PC-3 (cell line): ENCODE measurements at regions not wholly inside any gene's neighbourhood (a gene's known extent, or its start where the extent isn't known, plus 50 kb on each side); places are given as distances from the start of the nearest gene placed in this dataset.

ENCODE experiments used
- ATAC-seq: fragments of 200-7000 bp; cut with Tn5 transposase; 2 replicates; pipeline ENCODE4 v1.9.1; 2020; ENCODE audit warnings: mild to moderate bottlenecking, moderate library complexity
- BruUV-seq: library from RNA; stranded (reverse); fragments of 400-500 nt; replicated peaks from 2 replicates; lab custom pipeline; 2021; lab: Mats Ljungman, UMichigan
- CTCF ChIA-PET: fragments of 300-600 bp; sonication (Branson Sonifier 250); formaldehyde crosslinking; loops from one replicate; lab custom pipeline; 2022; ENCODE audit warnings: antibody characterized with exemption; lab: Charles Lee
- POLR2A ChIA-PET: fragments of 300-600 bp; sonication (Branson Sonifier 250); formaldehyde crosslinking; loops from one replicate; lab custom pipeline; 2022; ENCODE audit warnings: antibody characterized with exemption; ENCODE audit not compliant: unreplicated experiment; lab: Charles Lee
- DNase-seq: peaks from one replicate; pipeline ENCODE4 v3.0.0-alpha.2; 2015
- H2AFZ ChIP-seq: fragments of 300-600 bp; sonication (generic); 2 replicates; pipeline ENCODE4 v1.6.0; 2016; ENCODE audit warnings: antibody characterized with exemption, low read length
- H3F3A ChIP-seq: fragments of 300-600 bp; sonication (generic); one replicate; pipeline ENCODE4 v1.6.0; 2017; ENCODE audit warnings: antibody characterized with exemption, low read length, control low read depth, mild to moderate bottlenecking; ENCODE audit not compliant: unreplicated experiment
- H3K27ac ChIP-seq: fragments of 300-600 bp; sonication (generic); 2 replicates; pipeline ENCODE4 v1.5.1; 2016; ENCODE audit warnings: mild to moderate bottlenecking, low read length
- H3K27me3 ChIP-seq: fragments of 300-600 bp; sonication (generic); 2 replicates; pipeline ENCODE4 v1.6.1; 2016; ENCODE audit warnings: low read length, mixed read lengths
- H3K36me3 ChIP-seq: fragments of 300-600 bp; sonication (generic); 2 replicates; pipeline ENCODE4 v1.6.1; 2016; ENCODE audit warnings: low read depth, mixed run types, low read length, mixed read lengths
- H3K4me1 ChIP-seq: fragments of 300-600 bp; sonication (generic); 2 replicates; pipeline ENCODE4 v1.5.1; 2016; ENCODE audit warnings: low read length; ENCODE audit not compliant: insufficient read depth
- H3K4me2 ChIP-seq: fragments of 300-600 bp; sonication (generic); 2 replicates; pipeline ENCODE4 v1.6.0; 2016; ENCODE audit warnings: low read length
- H3K4me3 ChIP-seq: fragments of 300-600 bp; sonication (generic); 2 replicates; pipeline ENCODE4 v1.5.1; 2016; ENCODE audit warnings: mild to moderate bottlenecking, low read length, mixed read lengths
- H3K79me2 ChIP-seq: fragments of 300-600 bp; sonication (generic); 2 replicates; pipeline ENCODE4 v1.6.1; 2017; ENCODE audit warnings: low read length, mixed read lengths
- H3K9ac ChIP-seq: fragments of 300-600 bp; sonication (generic); 2 replicates; pipeline ENCODE4 v1.6.0; 2016; ENCODE audit warnings: mild to moderate bottlenecking, low read length
- H3K9me2 ChIP-seq: fragments of 300-600 bp; sonication (generic); replicated peaks from 2 replicates; pipeline ENCODE4 v1.6.1; 2016; ENCODE audit warnings: mixed run types, low read length, mixed read lengths
- H3K9me3 ChIP-seq: fragments of 300-600 bp; sonication (generic); 2 replicates; pipeline ENCODE4 v1.6.1; 2016; ENCODE audit warnings: low read length, mixed read lengths
- H4K20me1 ChIP-seq: fragments of 300-600 bp; sonication (generic); 2 replicates; pipeline ENCODE4 v1.6.1; 2016; ENCODE audit warnings: low read length, mixed read lengths
- CTCF ChIP-seq: fragments of 300-600 bp; sonication (generic); conservative IDR thresholded peaks from 2 replicates; pipeline ENCODE4 v1.5.1; 2017; ENCODE audit warnings: antibody characterized with exemption, low read depth, mild to moderate bottlenecking, low read length
- EZH2 ChIP-seq: fragments of 300-600 bp; sonication (generic); IDR thresholded peaks from one replicate; pipeline ENCODE4 v1.6.1; 2017; ENCODE audit warnings: antibody characterized with exemption, mild to moderate bottlenecking, low read length; ENCODE audit not compliant: unreplicated experiment
- EZH2phosphoT487 ChIP-seq: fragments of 300-600 bp; sonication (generic); IDR thresholded peaks from 2 replicates; pipeline ENCODE4 v1.6.1; 2018; ENCODE audit warnings: mild to moderate bottlenecking, antibody characterized with exemption, low read length, borderline replicate concordance
- intact Hi-C: fragments of 100-400 bp; cut with micrococcal nuclease; formaldehyde crosslinking; loops from 2 replicates; pipeline ENCODE4 v1.9.0; 2023

DNA sequence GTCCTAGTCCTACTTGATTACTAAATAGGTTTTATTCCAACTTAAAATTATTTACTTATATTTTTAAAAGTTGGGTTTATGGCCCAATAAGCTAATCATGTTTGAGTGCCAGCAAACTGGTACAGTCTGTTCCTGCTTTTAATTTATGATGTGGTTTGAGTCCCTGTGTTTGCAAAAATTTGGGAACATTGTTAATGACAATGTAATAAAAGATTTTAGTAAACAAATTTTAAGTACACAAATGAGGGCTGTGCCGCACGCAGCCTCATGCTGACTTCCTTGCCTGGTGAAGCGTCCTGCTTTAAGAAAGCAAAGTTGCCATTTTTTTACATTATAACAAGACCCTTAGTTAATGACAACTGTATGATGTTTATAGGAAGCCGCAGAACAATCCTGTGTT lies 96.8 kb upstream of the MAP1B start:
- Histone ChIP-seq H3K4me2 (no peak overlapping the region), H3K79me2 (no peaks in the 10 kb centered on the region), H3K9me3 (no peaks in the 10 kb centered on the region), H2AFZ (no peak overlapping the region), H3K4me3 (no peak overlapping the region), H3F3A (no peaks in the 10 kb centered on the region), H3K27ac (no peak overlapping the region), H4K20me1 (no peaks in the 10 kb centered on the region), H3K27me3 (no peaks in the 10 kb centered on the region), H3K9me2 (no peaks in the 10 kb centered on the region), H3K9ac (no peak overlapping the region), H3K36me3 (no peaks in the 10 kb centered on the region), H3K4me1 (peaks cover 3% of the 10 kb centered on the region; the same call in 1 of the 2 replicates)
- intact Hi-C loops, result loop anchor here (10.0 kb wide), 1 partner anchor 94 kb away; the partner anchor contains the start of gene MAP1B
- CTCF ChIA-PET, result no interaction called here
- DNase-seq, result no peak
- no peak for TF ChIP-seq CTCF
- TF ChIP-seq EZH2phosphoT487, result no peak
- no peak for TF ChIP-seq EZH2
- BruUV-seq, result no TSS peak
- ATAC-seq, result no peak
- POLR2A ChIA-PET, result no interaction called here

GRCh38 chr5:72012906-72013305 lies 94.4 kb upstream of the MAP1B start:
- no TSS peak for BruUV-seq
- ChIA-PET POLR2A (no interaction called here), CTCF (no interaction called here)
- H3K4me3 ChIP-seq, result no peak overlapping the region
- TF ChIP-seq CTCF (no peak), EZH2phosphoT487 (no peak)
- H3K36me3 ChIP-seq, result no peaks in the 10 kb centered on the region
- H3K79me2 ChIP-seq, result no peaks in the 10 kb centered on the region
- H3K27me3 ChIP-seq, result no peaks in the 10 kb centered on the region
- no peak overlapping the region for H3K9ac ChIP-seq
- no peaks in the 10 kb centered on the region for H4K20me1 ChIP-seq
- no peak overlapping the region for H2AFZ ChIP-seq
- no peak overlapping the region for H3K27ac ChIP-seq
- no peaks in the 10 kb centered on the region for H3K9me3 ChIP-seq
- no peak overlapping the region for H3K4me2 ChIP-seq
- intact Hi-C loops, result loop anchor here (10.0 kb wide), 1 partner anchor 92 kb away; the partner anchor contains the start of gene MAP1B
- ATAC-seq (no peak), DNase-seq (no peak)
- no peaks in the 10 kb centered on the region for H3K9me2 ChIP-seq
- no peaks in the 10 kb centered on the region for H3F3A ChIP-seq
- no peaks in the 10 kb centered on the region for H3K4me1 ChIP-seq

- H3K36me3 ChIP-seq, result no peaks in the 10 kb centered on the region
- TF ChIP-seq EZH2 (no peak), EZH2phosphoT487 (no peak)
- no peak overlapping the region for H3K27ac ChIP-seq
- ATAC-seq (no peak), DNase-seq (no peak)
- no peaks in the 10 kb centered on the region for H4K20me1 ChIP-seq
- no peak overlapping the region for H3K4me3 ChIP-seq
- ChIA-PET POLR2A (no interaction called here), CTCF (no interaction called here)
- H3F3A ChIP-seq, result no peaks in the 10 kb centered on the region
- no peaks in the 10 kb centered on the region for H3K27me3 ChIP-seq
- no peaks in the 10 kb centered on the region for H3K9me2 ChIP-seq
- no TSS peak for BruUV-seq
- intact Hi-C loops, result loop anchor here (10.0 kb wide), 1 partner anchor 91 kb away; the partner anchor contains the start of gene MAP1B
- H3K4me2 ChIP-seq, result no peak overlapping the region
- H3K9ac ChIP-seq, result no peak overlapping the region
- no peaks in the 10 kb centered on the region for H3K9me3 ChIP-seq
- no peaks in the 10 kb centered on the region for H3K79me2 ChIP-seq
- H2AFZ ChIP-seq, result no peak overlapping the region
- H3K4me1 ChIP-seq, result no peaks in the 10 kb centered on the region
These were observed 93.3 kb upstream of the MAP1B start for GRCh38 chr5:72013766-72014624.
